GM21515 (cell line): ENCODE measurements at regions not wholly inside any gene's neighbourhood (a gene's known extent, or its start where the extent isn't known, plus 50 kb on each side); places are given as distances from the start of the nearest gene placed in this dataset.
"Not testable (repeated sequence)": the region's sequence is repeated elsewhere in the genome, so short reads cannot be mapped to it uniquely, and the experiment has no call there.

Experiments used
- ATAC-seq: cut with Tn5 transposase; IDR thresholded peaks from one replicate; pipeline ENCODE4 v1.9.1; 2021; ENCODE audit not compliant: unreplicated experiment

GRCh38 chr15:39260391-39260790 lies 320.5 kb upstream of the THBS1 start:
- no peak for ATAC-seq

GRCh38 chr15:39260791-39261190 lies 320.1 kb upstream of the THBS1 start:
- ATAC-seq = no peak

- not testable (repeated sequence) for ATAC-seq
Observed at GRCh38 chr15:39261397-39262183, 319.3 kb upstream of the THBS1 start.

- ATAC-seq = not testable (repeated sequence)
Observed at GRCh38 chr15:39262995-39263772, 317.7 kb upstream of the THBS1 start.

GRCh38 chr15:39265261-39265660 lies 315.6 kb upstream of the THBS1 start:
- no peak for ATAC-seq

- ATAC-seq = no peak
Observed at GRCh38 chr15:39266890-39267289, 314.0 kb upstream of the THBS1 start.

- ATAC-seq = no peak
Observed at GRCh38 chr15:39267685-39268084, 313.2 kb upstream of the THBS1 start.

GRCh38 chr15:39269352-39269751 lies 311.5 kb upstream of the THBS1 start:
- no peak for ATAC-seq

GRCh38 chr15:39269821-39270220 lies 311.1 kb upstream of the THBS1 start:
- ATAC-seq = no peak

GRCh38 chr15:39270221-39270855 lies 310.5 kb upstream of the THBS1 start:
- ATAC-seq = no peak

GRCh38 chr15:39270934-39271333 lies 309.9 kb upstream of the THBS1 start:
- no peak for ATAC-seq

GRCh38 chr15:39272901-39273300 lies 308.0 kb upstream of the THBS1 start:
- no peak for ATAC-seq

- no peak for ATAC-seq
Observed at GRCh38 chr15:39273717-39274411, 307.0 kb upstream of the THBS1 start.

GRCh38 chr15:39275066-39275465 lies 305.8 kb upstream of the THBS1 start:
- ATAC-seq = no peak

GRCh38 chr15:39279311-39279710 lies 301.6 kb upstream of the THBS1 start:
- no peak for ATAC-seq

GRCh38 chr15:39281094-39281493 lies 299.8 kb upstream of the THBS1 start:
- ATAC-seq = no peak

GRCh38 chr15:39282663-39283208 lies 298.1 kb upstream of the THBS1 start:
- ATAC-seq = no peak

- ATAC-seq = no peak
Observed at GRCh38 chr15:39283531-39283930, 297.3 kb upstream of the THBS1 start.

- ATAC-seq = no peak
Observed at GRCh38 chr15:39285071-39285470, 295.8 kb upstream of the THBS1 start.

GRCh38 chr15:39285663-39286062 lies 295.2 kb upstream of the THBS1 start:
- ATAC-seq = no peak

- no peak for ATAC-seq
Observed at GRCh38 chr15:39286706-39287105, 294.2 kb upstream of the THBS1 start.
